ENCODE measurements at regions not wholly inside any gene's neighbourhood (a gene's known extent, or its start where the extent isn't known, plus 50 kb on each side); places are given as distances from the start of the nearest gene placed in this dataset.

GRCh38 chr16:49092704-49093103, 188.9 kb downstream of the CBLN1 start:
- no peak overlapping the region for H3K4me3 ChIP-seq (ENCODE audit: low read depth, low read length)
- H3K9me3 ChIP-seq (ENCODE audit: control insufficient read depth, insufficient read depth, low read length), result peaks cover 13% of the 10 kb centered on the region; the same call in 1 of the 2 replicates
- ChIA-PET POLR2A (no interaction called here), CTCF (no interaction called here)
- no peak for TF ChIP-seq CTCF (IDR thresholded peaks at IDR 0.05; ENCODE audit: low read depth, low read length)
- no peak for DNase-seq (ENCODE audit: low read depth, low spot score)
- no peaks in the 10 kb centered on the region for H3K27me3 ChIP-seq (ENCODE audit: control insufficient read depth, insufficient read depth, low read length)
- no peak overlapping the region for H3K27ac ChIP-seq (ENCODE audit: low read depth, low read length)

GRCh38 chr16:49089533-49089932, 192.1 kb downstream of the CBLN1 start:
- CTCF ChIA-PET, result no interaction called here
- DNase-seq (ENCODE audit: low read depth, low spot score), result no peak
- H3K4me3 ChIP-seq (ENCODE audit: low read depth, low read length), result no peak overlapping the region
- no peak overlapping the region for H3K27ac ChIP-seq (ENCODE audit: low read depth, low read length)
- no peaks in the 10 kb centered on the region for H3K27me3 ChIP-seq (ENCODE audit: control insufficient read depth, insufficient read depth, low read length)
- peaks cover 7% of the 10 kb centered on the region; the same call in 1 of the 2 replicates for H3K9me3 ChIP-seq (ENCODE audit: control insufficient read depth, insufficient read depth, low read length)
- no peak for TF ChIP-seq CTCF (IDR thresholded peaks at IDR 0.05; ENCODE audit: low read depth, low read length)
- POLR2A ChIA-PET, result no interaction called here

GRCh38 chr16:49089039-49089438, 192.6 kb downstream of the CBLN1 start:
- no peak for TF ChIP-seq CTCF (IDR thresholded peaks at IDR 0.05; ENCODE audit: low read depth, low read length)
- ChIA-PET POLR2A (no interaction called here), CTCF (no interaction called here)
- no peaks in the 10 kb centered on the region for H3K27me3 ChIP-seq (ENCODE audit: control insufficient read depth, insufficient read depth, low read length)
- peaks cover 7% of the 10 kb centered on the region; the same call in 1 of the 2 replicates for H3K9me3 ChIP-seq (ENCODE audit: control insufficient read depth, insufficient read depth, low read length)
- H3K4me3 ChIP-seq (ENCODE audit: low read depth, low read length), result no peak overlapping the region
- no peak for DNase-seq (ENCODE audit: low read depth, low spot score)
- H3K27ac ChIP-seq (ENCODE audit: low read depth, low read length), result no peak overlapping the region

GRCh38 chr16:49085686-49086085, 196.0 kb downstream of the CBLN1 start:
- H3K27me3 ChIP-seq (ENCODE audit: control insufficient read depth, insufficient read depth, low read length), result no peaks in the 10 kb centered on the region
- ChIA-PET CTCF (no interaction called here), POLR2A (no interaction called here)
- TF ChIP-seq CTCF (IDR thresholded peaks at IDR 0.05; ENCODE audit: low read depth, low read length), result no peak
- no peak overlapping the region for H3K27ac ChIP-seq (ENCODE audit: low read depth, low read length)
- peaks cover 12% of the 10 kb centered on the region; the same call in 1 of the 2 replicates for H3K9me3 ChIP-seq (ENCODE audit: control insufficient read depth, insufficient read depth, low read length)
- H3K4me3 ChIP-seq (ENCODE audit: low read depth, low read length), result no peak overlapping the region
- DNase-seq (ENCODE audit: low read depth, low spot score), result no peak

- no peak for TF ChIP-seq CTCF (IDR thresholded peaks at IDR 0.05; ENCODE audit: low read depth, low read length)
- Histone ChIP-seq H3K4me3 (ENCODE audit: low read depth, low read length) (no peak overlapping the region), H3K27ac (ENCODE audit: low read depth, low read length) (no peak overlapping the region), H3K9me3 (ENCODE audit: control insufficient read depth, insufficient read depth, low read length) (peaks cover 12% of the 10 kb centered on the region; the same call in 1 of the 2 replicates), H3K27me3 (ENCODE audit: control insufficient read depth, insufficient read depth, low read length) (no peaks in the 10 kb centered on the region)
- ChIA-PET CTCF (no interaction called here), POLR2A (no interaction called here)
- no peak for DNase-seq (ENCODE audit: low read depth, low spot score)
Observed at GRCh38 chr16:49084628-49085390, 196.8 kb downstream of the CBLN1 start.
